GM19023 (cell line): ENCODE measurements at regions not wholly inside any gene's neighbourhood (a gene's known extent, or its start where the extent isn't known, plus 50 kb on each side); places are given as distances from the start of the nearest gene placed in this dataset.
"Not testable (repeated sequence)": the region's sequence is repeated elsewhere in the genome, so short reads cannot be mapped to it uniquely, and the experiment has no call there.

Source experiments
- ATAC-seq: cut with Tn5 transposase; IDR thresholded peaks from one replicate; pipeline ENCODE4 v1.9.1; 2021; ENCODE audit warnings: mild to moderate bottlenecking, moderate library complexity; ENCODE audit not compliant: unreplicated experiment

DNA sequence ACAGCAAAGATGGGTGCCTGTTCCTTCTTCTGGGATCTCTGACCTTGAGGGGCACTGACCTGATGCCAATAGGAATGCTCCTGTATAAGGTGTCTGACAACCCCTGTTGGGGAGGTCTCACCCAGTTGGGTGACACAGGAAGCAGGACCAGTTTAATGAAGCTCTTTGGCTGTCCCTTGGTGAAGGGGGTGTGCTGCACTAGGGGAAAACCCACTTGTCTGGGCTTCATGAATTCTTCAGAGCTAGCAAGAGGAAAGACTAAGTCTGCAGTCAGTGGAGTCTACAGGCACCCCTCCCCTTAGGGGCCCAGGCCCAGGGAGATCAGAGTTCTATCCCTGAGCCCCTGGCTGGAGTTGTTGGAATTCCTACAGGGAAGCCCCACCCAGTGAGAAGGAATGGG lies 550.8 kb upstream of the CHAC2 start:
- no peak for ATAC-seq

DNA sequence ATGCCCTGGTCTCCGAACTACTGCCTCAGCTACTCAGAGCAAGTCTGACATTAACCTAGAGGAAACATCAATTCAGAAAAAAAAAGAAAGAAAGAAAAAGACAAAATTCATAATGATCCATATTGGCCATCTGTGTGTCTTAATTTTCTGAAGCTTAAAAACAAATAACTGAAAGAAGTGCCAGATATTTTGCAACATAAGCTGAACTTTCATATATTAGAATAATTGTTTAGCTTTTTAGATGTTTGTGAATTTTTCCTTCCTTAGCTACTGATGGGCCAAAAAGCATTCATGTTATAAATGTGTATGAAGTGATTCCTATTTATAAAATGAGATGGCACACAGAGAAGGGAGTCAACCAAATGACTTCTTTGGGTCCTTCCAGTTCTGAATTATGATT lies 555.0 kb upstream of the CHAC2 start:
- no peak for ATAC-seq

DNA sequence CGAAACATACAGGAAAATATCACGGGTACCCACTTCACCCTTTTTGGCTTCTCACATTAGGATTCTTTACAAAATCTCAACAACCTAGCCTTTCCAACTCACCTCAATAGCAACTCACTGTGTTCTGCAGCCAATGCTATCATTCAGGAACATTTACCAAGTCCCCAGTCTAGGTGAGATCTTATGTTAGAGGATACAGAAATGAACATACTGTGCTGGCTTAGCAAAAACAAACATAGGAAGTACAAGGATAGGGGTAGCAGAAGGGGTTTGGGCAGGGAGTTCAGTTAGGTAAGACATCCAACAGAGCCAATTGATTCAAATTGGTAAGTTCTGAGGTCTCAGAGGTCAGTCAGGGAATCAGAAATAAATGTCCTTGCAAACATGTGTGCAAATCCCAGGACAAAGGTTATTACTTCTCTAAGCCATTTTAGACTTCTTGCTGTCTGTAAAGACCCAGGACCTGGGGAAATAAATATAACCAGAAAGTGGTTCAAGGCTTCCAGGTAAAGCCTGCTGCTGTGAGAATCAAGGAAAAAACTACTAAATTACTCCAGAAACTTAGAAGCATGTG lies 556.3 kb upstream of the CHAC2 start:
- no peak for ATAC-seq

DNA sequence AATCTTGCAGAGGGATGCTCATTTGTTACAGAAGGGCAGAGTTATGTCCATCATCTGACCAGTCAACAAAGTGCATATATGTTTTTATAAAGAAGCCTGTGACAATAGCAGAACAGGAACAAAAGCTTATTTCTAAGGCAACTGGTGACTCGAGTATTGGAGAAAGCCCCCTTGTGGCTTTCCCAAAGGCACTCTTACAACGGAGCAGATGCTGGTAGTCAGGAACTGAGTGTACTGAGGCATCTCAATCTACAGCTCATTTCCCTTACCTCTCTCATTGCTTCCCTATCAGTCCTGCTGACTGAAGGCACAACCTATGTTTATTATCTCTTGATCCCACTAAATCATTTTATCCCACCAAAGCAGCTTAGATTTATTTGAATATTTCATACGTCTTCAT lies 557.1 kb upstream of the CHAC2 start:
- ATAC-seq = no peak

DNA sequence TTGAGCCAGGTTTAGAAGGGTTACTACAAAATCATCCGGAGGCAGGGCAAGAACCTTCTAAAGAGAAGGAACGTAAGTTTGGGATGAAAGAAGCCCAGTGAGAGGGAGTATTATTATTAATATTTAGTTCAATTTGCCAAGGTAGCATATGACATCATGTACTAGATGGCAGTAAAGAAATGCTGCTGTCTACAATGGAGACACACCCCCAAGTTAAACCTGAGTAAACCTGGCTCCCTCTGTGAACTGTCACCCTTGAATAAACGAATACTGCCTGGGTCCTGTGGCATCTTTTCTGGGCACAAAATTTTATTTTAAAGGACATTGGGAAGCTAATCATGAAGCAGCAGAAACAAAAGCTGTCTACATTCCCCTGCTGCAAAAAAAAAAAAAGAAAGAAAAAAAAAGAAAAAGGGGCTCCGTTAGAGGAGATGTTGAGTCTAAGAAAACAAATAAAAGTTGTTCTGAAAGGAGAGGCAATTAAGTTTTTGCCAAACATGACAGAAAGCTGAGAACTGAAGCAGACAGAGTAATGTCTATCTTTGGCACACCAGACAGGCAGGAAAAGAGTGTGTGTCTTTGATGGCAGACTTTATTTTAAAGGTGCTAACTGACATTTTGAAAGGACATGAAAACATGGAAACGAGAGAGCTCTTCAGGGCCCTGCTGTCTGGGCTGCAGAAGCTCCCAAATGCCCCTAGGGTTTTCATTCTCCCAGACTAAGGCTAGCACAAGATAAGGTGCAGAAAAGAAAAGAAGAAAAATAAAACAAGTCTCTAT lies 557.7 kb upstream of the CHAC2 start:
- no peak for ATAC-seq

DNA sequence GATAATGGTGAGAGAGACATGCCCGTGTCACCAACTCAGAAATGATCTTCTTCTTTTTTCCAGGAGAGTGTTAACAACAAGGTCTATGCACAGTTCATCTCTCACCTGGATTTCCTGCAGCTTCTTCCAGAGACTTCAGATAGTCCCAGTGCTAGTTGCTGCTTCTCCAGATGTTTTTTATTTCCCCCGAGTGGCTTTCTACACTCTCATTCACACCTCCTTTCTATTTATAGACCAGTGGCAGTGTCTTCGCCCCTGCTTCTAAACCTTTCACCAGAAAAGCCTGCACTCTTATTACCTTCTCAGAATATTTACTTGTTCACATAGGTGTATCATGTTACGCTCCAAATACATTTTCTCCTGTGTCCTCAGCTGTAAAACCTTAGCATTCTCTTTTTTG lies 558.8 kb upstream of the CHAC2 start:
- ATAC-seq = no peak

DNA sequence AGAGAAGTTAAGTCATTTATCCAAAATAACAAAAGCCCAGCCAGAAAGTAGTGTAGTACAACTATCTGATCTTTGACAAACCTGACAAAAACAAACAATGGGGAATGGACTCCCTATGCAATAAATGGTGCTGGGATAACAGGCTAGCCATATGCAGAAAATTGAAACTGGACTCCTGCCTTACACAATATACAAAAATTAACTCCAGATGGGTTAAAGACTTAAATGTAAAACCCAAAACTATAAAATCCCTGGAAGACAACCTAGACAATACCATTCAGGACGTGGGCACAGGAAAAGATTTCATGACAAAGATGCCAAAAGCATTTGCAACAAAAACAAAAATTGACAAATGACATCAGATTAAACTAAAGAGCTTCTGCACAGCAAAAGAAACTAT lies 561.4 kb upstream of the CHAC2 start:
- not testable (repeated sequence) for ATAC-seq

DNA sequence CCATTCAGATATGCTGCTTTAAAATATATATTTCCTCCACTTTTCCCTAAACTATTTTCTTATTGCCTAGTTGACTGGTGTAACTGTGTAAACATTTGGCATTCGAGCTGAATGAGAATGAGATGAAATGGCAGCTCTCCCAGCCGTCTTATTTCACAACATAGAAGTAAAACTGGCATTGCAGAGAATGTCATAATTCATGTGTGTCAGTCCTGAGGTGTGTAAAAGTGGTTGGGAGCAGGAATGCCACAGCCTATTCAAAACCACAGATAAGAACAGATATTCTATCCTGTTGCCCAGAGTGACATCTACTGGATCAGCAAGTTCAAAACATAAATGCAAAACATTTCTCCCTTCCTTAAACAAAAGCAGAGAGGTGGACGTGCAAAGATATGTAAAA lies 565.5 kb upstream of the CHAC2 start:
- ATAC-seq = no peak

DNA sequence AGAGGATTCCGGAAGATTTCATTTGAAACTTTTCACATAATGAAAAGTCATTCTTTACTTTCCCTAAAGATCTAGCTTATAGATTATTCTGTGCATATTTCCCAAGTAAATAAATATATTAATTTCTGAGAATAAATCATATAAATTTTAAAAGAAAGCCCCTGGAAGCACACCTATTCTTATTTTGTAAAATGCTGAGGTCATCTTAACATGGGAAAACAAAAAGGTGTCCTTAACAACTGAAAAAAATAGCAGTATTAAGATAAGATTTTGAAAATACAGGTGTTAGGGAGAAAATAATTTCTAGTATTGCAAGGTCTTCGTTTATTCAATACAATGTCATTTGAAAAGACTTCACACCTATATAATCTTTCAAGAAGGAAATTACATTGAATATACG lies 567.5 kb upstream of the CHAC2 start:
- no peak for ATAC-seq

DNA sequence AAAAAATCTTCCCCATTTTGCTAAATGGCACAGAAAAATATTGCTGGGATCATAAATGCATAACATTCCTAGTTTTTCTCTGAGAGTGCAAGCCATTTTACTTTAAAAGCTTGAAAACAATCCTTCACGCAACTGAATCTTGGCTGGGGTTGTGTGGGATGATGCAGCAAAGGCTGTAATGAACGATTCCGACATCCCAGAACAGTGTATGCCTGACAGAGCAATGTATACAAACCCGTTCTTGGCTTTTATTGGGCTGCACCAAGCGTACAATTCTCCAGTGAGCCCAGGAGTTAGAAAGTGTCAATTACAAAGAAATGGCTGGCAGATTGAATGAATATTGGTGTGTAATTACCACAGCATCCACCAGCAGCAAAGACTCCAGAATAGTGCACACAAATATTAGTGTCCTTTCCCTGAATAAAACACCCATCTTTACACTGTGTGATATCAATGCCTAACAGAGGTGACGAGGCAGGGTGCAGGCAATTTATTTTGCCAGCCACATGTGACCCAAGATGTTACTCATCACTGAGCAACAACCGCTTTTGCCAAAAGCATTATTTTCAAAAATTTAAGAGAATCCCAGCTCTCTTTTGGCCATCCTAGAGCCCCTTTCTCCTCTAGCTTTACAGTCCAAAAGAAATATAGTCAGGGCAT lies 578.6 kb upstream of the CHAC2 start:
- no peak for ATAC-seq

DNA sequence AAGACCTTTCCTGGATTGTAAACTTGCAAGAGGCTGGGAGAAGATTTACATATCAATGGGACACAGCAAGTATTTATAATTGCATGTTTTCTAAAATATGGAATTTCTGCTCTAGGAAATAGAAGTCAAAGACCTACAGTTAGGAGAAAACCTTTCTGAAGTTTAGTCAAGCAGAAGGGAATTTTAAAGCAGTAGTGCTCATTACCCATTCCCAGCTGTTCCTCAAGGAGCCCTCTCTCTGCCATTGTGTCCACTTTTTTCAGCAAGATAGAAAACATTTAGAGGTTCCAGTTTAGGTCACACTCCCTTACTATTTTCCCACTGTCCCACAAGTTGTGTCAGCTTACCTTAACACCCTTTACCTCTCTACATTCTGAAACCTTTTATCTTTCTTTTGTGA lies 584.0 kb upstream of the CHAC2 start:
- ATAC-seq = no peak

DNA sequence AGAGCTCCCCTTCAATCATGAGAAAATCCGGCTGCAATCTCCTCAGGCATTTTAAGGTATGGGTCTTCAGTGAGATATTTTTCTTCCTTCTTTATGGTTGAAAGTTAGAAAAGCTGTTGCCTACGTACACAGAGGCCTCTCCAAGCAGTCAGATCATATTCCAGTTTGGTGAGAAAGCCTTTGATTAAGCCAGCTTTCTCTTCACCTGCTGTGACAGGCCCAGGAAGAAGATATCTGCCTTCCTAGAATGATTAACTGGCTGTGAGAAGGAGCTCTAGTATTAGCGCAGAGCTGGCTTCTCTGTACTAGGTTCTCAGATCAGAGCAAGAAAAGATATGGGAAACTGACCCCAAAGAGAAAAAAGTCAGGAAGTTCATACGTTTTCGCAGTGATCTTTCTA lies 585.0 kb upstream of the CHAC2 start:
- no peak for ATAC-seq

DNA sequence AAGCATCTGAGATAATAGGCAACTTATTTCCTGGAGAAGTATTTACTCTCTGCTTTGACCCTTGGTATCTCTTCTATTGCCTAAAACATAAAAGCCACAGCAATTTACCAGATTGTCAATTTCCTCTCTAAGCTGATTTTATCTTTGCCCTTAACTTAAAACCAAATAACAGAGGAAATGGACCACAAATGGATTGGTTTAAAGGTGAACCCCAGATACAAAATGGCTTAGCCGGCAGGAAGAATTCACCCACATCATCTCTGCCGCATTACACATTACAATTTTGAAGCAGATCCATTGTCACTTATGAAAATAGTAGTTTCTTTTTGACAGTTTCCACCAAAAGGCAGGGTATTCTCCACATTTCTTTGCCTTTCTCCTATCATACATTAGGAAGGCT lies 585.8 kb upstream of the CHAC2 start:
- no peak for ATAC-seq

DNA sequence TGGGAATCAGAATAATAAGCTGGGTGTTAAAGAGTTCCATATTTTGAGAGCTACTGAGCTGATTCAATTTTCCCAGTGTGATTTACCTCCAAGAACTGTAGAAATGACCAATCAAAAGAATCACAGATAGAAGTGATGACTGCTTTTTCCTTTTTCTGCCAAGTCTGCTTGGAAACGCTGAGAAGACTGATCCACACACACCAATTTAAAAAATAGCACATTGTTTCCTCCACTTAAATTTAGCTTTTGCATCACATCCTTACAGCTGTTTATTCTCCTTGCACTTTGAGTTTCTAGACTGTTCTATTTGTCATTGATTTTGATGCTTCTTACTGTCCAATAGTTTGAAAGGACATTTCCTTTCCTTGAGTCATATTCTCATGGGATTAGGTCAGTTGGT lies 590.3 kb upstream of the CHAC2 start:
- no peak for ATAC-seq

DNA sequence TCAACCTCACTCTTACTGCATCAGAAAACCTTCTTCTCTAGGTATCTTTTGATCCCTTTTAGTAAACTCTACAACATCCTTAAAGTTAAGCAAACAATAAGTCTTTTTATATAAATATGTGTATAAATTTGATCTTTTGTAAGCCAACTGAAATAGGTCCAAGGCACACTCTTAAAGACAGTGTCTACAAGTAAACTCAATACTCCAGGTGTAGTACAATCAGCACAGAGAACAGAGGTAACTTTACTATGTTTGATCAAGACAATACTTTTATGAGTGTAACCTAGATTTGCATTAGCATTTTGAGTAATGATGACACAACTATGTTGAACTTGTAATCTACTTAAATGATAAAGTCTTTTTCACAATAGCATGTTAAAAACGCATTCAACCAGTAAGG lies 593.1 kb upstream of the CHAC2 start:
- ATAC-seq = no peak

DNA sequence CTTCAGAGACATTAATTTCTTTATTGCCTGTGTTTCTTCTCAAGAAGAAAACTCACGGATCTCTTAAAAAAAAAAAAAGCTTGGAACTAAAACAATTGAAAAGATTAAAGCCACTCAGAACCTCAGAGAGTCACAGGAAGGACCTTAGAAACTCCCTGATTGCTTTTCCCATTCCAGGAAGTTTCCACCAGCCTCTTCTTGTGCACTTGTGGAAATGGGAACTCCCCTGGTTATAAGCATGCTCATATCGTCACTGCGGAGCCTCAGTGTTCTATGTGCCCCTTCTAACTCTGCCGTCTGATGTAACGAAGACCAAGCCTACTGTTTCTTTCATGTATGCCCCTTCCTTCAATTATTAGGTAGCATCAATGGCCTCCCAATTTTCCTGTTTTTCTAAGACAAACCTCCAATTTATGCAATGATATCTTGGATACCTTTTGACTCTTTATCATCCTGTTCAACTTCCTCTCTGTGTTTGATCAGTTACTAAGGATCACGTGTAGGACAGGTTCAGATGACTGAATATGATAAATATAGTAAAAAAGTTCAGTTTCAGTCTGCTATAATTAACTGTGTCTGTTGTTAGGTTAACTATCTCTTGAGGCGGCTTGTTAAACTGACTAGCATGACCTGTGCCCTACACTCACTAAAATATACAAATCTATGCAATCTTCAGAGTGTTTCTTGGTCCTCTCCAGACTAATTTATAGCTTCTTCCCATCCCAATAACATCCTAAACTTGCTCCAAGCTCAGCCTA lies 593.7 kb upstream of the CHAC2 start:
- ATAC-seq = no peak

DNA sequence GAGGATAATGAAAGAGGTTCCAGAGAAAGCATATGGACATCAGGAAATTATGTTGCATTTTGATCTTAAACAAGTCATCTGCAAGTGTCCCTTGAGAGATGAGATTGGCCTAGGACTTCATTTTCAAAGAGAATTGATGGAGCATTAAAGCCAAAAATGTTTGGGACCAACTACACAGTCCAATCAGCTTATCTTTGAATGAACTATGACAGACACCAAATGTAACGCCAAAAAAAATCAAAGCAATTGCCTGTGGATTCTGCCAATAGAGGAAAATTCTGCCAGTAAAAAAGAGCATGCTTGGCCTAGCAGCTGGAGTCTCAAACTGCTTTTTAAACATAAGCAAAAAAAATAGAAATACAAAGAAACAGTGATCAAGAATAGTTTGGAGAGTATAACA lies 594.5 kb upstream of the CHAC2 start:
- no peak for ATAC-seq

DNA sequence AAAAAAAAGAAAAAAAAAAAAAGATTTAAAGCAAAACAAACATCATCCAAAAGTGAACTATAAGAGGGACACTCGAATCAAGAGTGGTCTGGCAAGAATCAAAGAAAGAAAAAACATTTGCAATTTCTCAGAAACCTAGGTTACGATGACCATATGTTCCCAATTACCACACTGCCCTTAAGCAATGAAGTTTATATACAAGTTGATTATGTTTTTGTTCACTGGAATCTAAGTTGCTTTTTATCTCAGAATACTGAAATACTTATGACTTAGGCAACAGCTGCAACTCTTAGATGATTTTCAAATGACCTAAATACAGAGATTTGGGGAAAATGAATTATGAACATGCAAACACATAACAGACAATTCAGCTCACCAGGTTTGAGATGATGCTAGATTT lies 597.1 kb upstream of the CHAC2 start:
- no peak for ATAC-seq

DNA sequence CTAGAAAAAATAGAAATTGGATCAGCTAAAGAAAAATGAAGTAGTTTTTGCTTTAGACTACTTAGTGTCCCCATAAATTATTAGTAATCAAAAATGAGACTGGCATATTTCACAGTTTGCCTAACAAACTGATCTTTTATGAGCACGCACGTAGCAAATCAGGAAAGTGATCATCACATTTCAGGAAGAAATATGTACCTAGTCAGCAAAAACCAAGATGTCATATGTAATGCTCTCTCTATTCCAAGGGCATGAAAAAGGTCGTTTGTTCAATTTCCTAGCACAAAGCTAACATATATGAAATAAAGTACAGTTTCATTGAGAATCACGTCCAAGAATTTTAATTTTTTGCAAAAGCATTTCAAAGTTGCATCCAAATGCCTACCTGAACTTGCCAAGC lies 600.4 kb upstream of the CHAC2 start:
- no peak for ATAC-seq

DNA sequence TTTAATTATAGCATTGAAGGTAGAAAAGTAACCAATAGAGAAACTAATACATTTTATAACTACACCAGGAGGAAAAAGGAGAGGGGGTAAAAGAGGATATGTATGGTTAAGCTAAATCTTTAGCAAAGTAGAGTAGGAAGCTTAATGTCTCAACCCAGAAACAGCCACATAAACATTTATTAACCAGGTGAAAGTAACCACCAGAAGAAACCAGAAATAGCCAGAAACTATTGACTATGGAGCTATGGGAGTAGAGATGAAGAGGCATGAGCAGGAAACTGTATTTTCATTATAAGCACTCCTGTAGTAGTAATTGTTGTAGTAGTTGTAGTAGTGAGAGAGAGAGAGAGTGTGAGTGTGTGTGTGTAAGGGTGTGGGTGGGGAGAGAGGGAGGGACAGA lies 617.5 kb upstream of the CHAC2 start:
- ATAC-seq = no peak

DNA sequence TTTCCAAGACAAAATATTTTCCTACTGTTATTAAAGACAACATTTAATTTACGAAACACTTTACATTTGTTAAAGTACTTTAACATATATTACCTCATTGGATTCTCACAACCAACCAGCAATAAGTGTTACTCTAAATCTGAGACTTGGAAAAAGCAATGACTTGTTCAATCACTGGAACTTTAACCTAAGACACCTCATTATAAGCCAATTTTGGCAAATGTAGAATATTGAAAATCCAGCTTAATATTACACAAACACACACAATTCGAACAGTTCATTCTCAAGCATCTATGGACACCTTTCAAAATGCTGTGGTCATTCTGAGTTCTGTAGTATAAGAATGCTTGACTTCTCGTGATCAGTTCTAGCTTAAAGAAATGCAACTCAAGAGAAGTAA lies 619.4 kb upstream of the CHAC2 start:
- ATAC-seq = no peak

DNA sequence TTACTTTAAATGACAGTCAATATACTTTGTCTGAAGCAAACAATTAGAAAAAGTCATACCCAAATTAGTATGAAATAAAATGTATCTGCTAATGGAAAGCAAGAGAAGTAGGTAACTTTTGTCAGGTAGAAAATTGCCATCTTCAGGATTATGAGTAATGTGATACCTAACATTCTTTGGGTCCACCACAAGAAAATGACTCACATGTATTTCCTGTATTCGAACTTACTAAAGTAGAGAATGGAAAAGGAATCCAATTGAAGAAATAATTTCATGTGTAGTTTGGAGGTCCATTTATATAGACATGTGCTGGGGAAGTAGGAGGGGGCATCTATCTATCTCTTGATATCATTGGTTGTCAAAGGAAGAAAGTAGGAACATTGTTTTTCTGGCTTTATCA lies 636.2 kb upstream of the CHAC2 start:
- ATAC-seq = no peak
